ENCODE measurements at regions not wholly inside any gene's neighbourhood (a gene's known extent, or its start where the extent isn't known, plus 50 kb on each side); places are given as distances from the start of the nearest gene placed in this dataset.

- H3K27ac Mint-ChIP-seq, result peak overlapping the region; percentile 91
- no peak overlapping the region for H3K4me3 Mint-ChIP-seq
- H3K36me3 Mint-ChIP-seq (ENCODE audit: low read depth), result no peaks in the 10 kb centered on the region
- intact Hi-C loops (cut with micrococcal nuclease), result loop anchor here (2.0 kb wide), 1 partner anchor 15 kb away; no protein-coding TSS in a partner anchor
- no peaks in the 10 kb centered on the region for H3K27me3 Mint-ChIP-seq
- H3K9me3 Mint-ChIP-seq, result no peaks in the 10 kb centered on the region
- H3K4me1 Mint-ChIP-seq (ENCODE audit: low read depth), result peaks cover 80% of the 10 kb centered on the region
Measured at GRCh38 chr6:105886066-105886813, 199.9 kb upstream of the PRDM1 start.

GRCh38 chr6:105884426-105884825, 201.7 kb upstream of the PRDM1 start:
- Mint-ChIP-seq H3K27me3 (no peaks in the 10 kb centered on the region), H3K4me1 (ENCODE audit: low read depth) (peaks cover 89% of the 10 kb centered on the region), H3K9me3 (no peaks in the 10 kb centered on the region), H3K27ac (peak overlapping the region; percentile 91), H3K36me3 (ENCODE audit: low read depth) (no peaks in the 10 kb centered on the region), H3K4me3 (no peak overlapping the region)
- intact Hi-C loops (cut with micrococcal nuclease), result loop anchor here (5.0 kb wide), 1 partner anchor 203 kb away; the partner anchor contains the start of gene PRDM1

- H3K4me3 Mint-ChIP-seq, result no peak overlapping the region
- H3K27me3 Mint-ChIP-seq, result no peaks in the 10 kb centered on the region
- H3K36me3 Mint-ChIP-seq (ENCODE audit: low read depth), result no peaks in the 10 kb centered on the region
- H3K27ac Mint-ChIP-seq, result peak overlapping the region; percentile 91
- intact Hi-C loops (cut with micrococcal nuclease), result loop anchor here (5.0 kb wide), 1 partner anchor 203 kb away; the partner anchor contains the start of gene PRDM1
- peaks cover 91% of the 10 kb centered on the region for H3K4me1 Mint-ChIP-seq (ENCODE audit: low read depth)
- no peaks in the 10 kb centered on the region for H3K9me3 Mint-ChIP-seq
Measured at GRCh38 chr6:105884011-105884410, 202.1 kb upstream of the PRDM1 start.

GRCh38 chr6:105882828-105883227, 203.3 kb upstream of the PRDM1 start:
- intact Hi-C loops (cut with micrococcal nuclease), result loop anchor here (5.0 kb wide), 1 partner anchor 204 kb away; the partner anchor contains the start of gene PRDM1

GRCh38 chr6:105882121-105882803, 203.9 kb upstream of the PRDM1 start:
- intact Hi-C loops (cut with micrococcal nuclease), result loop anchor here (5.0 kb wide), 1 partner anchor 205 kb away; the partner anchor contains the start of gene PRDM1
- no peaks in the 10 kb centered on the region for H3K27me3 Mint-ChIP-seq
- H3K9me3 Mint-ChIP-seq, result peaks cover 6% of the 10 kb centered on the region
- no peaks in the 10 kb centered on the region for H3K36me3 Mint-ChIP-seq (ENCODE audit: low read depth)
- peak overlapping the region; percentile 91 for H3K27ac Mint-ChIP-seq
- peaks cover 89% of the 10 kb centered on the region for H3K4me1 Mint-ChIP-seq (ENCODE audit: low read depth)
- H3K4me3 Mint-ChIP-seq, result no peak overlapping the region

More at GRCh38 chr6:105882828-105883227, 203.3 kb upstream of the PRDM1 start:
- Mint-ChIP-seq H3K27ac (peak overlapping the region; percentile 91), H3K9me3 (peaks cover 5% of the 10 kb centered on the region), H3K36me3 (ENCODE audit: low read depth) (no peaks in the 10 kb centered on the region), H3K4me1 (ENCODE audit: low read depth) (peaks cover 91% of the 10 kb centered on the region), H3K27me3 (no peaks in the 10 kb centered on the region), H3K4me3 (no peak overlapping the region)

GRCh38 chr6:105881608-105882007, 204.5 kb upstream of the PRDM1 start:
- Mint-ChIP-seq H3K27ac (peak overlapping the region; percentile 91), H3K4me3 (no peak overlapping the region), H3K36me3 (ENCODE audit: low read depth) (no peaks in the 10 kb centered on the region), H3K9me3 (peaks cover 6% of the 10 kb centered on the region), H3K27me3 (peaks cover 2% of the 10 kb centered on the region), H3K4me1 (ENCODE audit: low read depth) (peaks cover 85% of the 10 kb centered on the region)
- intact Hi-C loops (cut with micrococcal nuclease), result loop anchor here (5.0 kb wide), 1 partner anchor 206 kb away; the partner anchor contains the start of gene PRDM1

GRCh38 chr6:105880030-105880492, 206.1 kb upstream of the PRDM1 start:
- Mint-ChIP-seq H3K27ac (peak overlapping the region; percentile 91), H3K4me1 (ENCODE audit: low read depth) (peaks cover 89% of the 10 kb centered on the region)
- intact Hi-C loops (cut with micrococcal nuclease), result loop anchor here (1.0 to 5.0 kb wide), 3 partner anchors 8 to 207 kb away; partner anchors contain the start of gene PRDM1

GRCh38 chr6:105879146-105879545, 207.0 kb upstream of the PRDM1 start:
- intact Hi-C loops (cut with micrococcal nuclease), result no loop called here
- H3K4me1 Mint-ChIP-seq (ENCODE audit: low read depth), result peaks cover 85% of the 10 kb centered on the region

More at GRCh38 chr6:105880030-105880492, 206.1 kb upstream of the PRDM1 start:
- peaks cover 6% of the 10 kb centered on the region for H3K9me3 Mint-ChIP-seq
- peak overlapping the region; percentile 52 for H3K4me3 Mint-ChIP-seq
- H3K27me3 Mint-ChIP-seq, result peaks cover 3% of the 10 kb centered on the region
- no peaks in the 10 kb centered on the region for H3K36me3 Mint-ChIP-seq (ENCODE audit: low read depth)

GRCh38 chr6:105875974-105876640, 210.0 kb upstream of the PRDM1 start:
- intact Hi-C loops (cut with micrococcal nuclease), result no loop called here
- peaks cover 6% of the 10 kb centered on the region for H3K9me3 Mint-ChIP-seq
- H3K27ac Mint-ChIP-seq, result peak overlapping the region; percentile 48
- H3K27me3 Mint-ChIP-seq, result peaks cover 3% of the 10 kb centered on the region
- peaks cover 79% of the 10 kb centered on the region for H3K4me1 Mint-ChIP-seq (ENCODE audit: low read depth)
- H3K36me3 Mint-ChIP-seq (ENCODE audit: low read depth), result no peaks in the 10 kb centered on the region
- H3K4me3 Mint-ChIP-seq, result no peak overlapping the region

More at GRCh38 chr6:105879146-105879545, 207.0 kb upstream of the PRDM1 start:
- H3K27me3 Mint-ChIP-seq, result peaks cover 3% of the 10 kb centered on the region
- H3K27ac Mint-ChIP-seq, result peak overlapping the region; percentile 91
- H3K9me3 Mint-ChIP-seq, result peaks cover 6% of the 10 kb centered on the region
- H3K36me3 Mint-ChIP-seq (ENCODE audit: low read depth), result no peaks in the 10 kb centered on the region
- H3K4me3 Mint-ChIP-seq, result no peak overlapping the region

GRCh38 chr6:105874835-105875626, 211.1 kb upstream of the PRDM1 start:
- H3K4me3 Mint-ChIP-seq, result no peak overlapping the region
- peaks cover 75% of the 10 kb centered on the region for H3K4me1 Mint-ChIP-seq (ENCODE audit: low read depth)
- peak overlapping the region; percentile 77 for H3K27ac Mint-ChIP-seq
- H3K36me3 Mint-ChIP-seq (ENCODE audit: low read depth), result no peaks in the 10 kb centered on the region
- intact Hi-C loops (cut with micrococcal nuclease), result loop anchor here (5.0 kb wide), 1 partner anchor 83 kb away; no protein-coding TSS in a partner anchor
- peaks cover 3% of the 10 kb centered on the region for H3K27me3 Mint-ChIP-seq
- H3K9me3 Mint-ChIP-seq, result peaks cover 6% of the 10 kb centered on the region

- H3K36me3 Mint-ChIP-seq (ENCODE audit: low read depth), result no peaks in the 10 kb centered on the region
- H3K27ac Mint-ChIP-seq, result peak overlapping the region; percentile 72
- intact Hi-C loops (cut with micrococcal nuclease), result loop anchor here (5.0 kb wide), 1 partner anchor 81 kb away; no protein-coding TSS in a partner anchor
- peaks cover 76% of the 10 kb centered on the region for H3K4me1 Mint-ChIP-seq (ENCODE audit: low read depth)
- H3K27me3 Mint-ChIP-seq, result peaks cover 3% of the 10 kb centered on the region
- H3K9me3 Mint-ChIP-seq, result peaks cover 6% of the 10 kb centered on the region
- H3K4me3 Mint-ChIP-seq, result no peak overlapping the region
Measured at GRCh38 chr6:105873799-105874198, 212.3 kb upstream of the PRDM1 start.

- H3K36me3 Mint-ChIP-seq (ENCODE audit: low read depth), result peaks cover under 1% of the 10 kb centered on the region
- no peak overlapping the region for H3K4me3 Mint-ChIP-seq
- H3K27ac Mint-ChIP-seq, result peak overlapping the region; percentile 72
- peaks cover 6% of the 10 kb centered on the region for H3K9me3 Mint-ChIP-seq
- intact Hi-C loops (cut with micrococcal nuclease), result loop anchor here (5.0 kb wide), 1 partner anchor 81 kb away; no protein-coding TSS in a partner anchor
- peaks cover 3% of the 10 kb centered on the region for H3K27me3 Mint-ChIP-seq
- H3K4me1 Mint-ChIP-seq (ENCODE audit: low read depth), result peaks cover 75% of the 10 kb centered on the region
Measured at GRCh38 chr6:105873211-105873704, 212.9 kb upstream of the PRDM1 start.

Measured in dendritic cell treated with granulocyte-macrophage colony-stimulating factor and Interleukin-4, amounts not matched to agents 40 ng/mL and 50 ng/mL, for 4 days (primary cell).